Osteoblast (primary cell): ENCODE measurements at regions not wholly inside any gene's neighbourhood (a gene's known extent, or its start where the extent isn't known, plus 50 kb on each side); places are given as distances from the start of the nearest gene placed in this dataset.

ENCODE experiments used
- DNase-seq: peaks from one replicate; pipeline ENCODE4 v3.0.0; 2011; ENCODE audit warnings: low spot score, mixed read lengths; ENCODE audit not compliant: insufficient read length; ENCODE audit errors: missing footprints
- H2AFZ ChIP-seq: 2 replicates; pipeline ENCODE4 v1.6.0; 2011; ENCODE audit warnings: mild to moderate bottlenecking, low read length
- H3K27ac ChIP-seq: 2 replicates; pipeline ENCODE4 v1.5.1; 2011; ENCODE audit warnings: mild to moderate bottlenecking, low read depth, low read length, moderate library complexity
- H3K27me3 ChIP-seq: 2 replicates; pipeline ENCODE4 v1.6.0; 2012; ENCODE audit warnings: mild to moderate bottlenecking, control low read depth, inconsistent platforms, low read length, moderate library complexity; ENCODE audit not compliant: insufficient read depth
- H3K36me3 ChIP-seq: 2 replicates; pipeline ENCODE4 v1.5.1; 2011; ENCODE audit warnings: mild to moderate bottlenecking, low read length, control low read depth, moderate library complexity; ENCODE audit not compliant: insufficient read depth
- H3K4me1 ChIP-seq: 2 replicates; pipeline ENCODE4 v1.5.1; 2011; ENCODE audit warnings: mild to moderate bottlenecking, low read length, control low read depth, moderate library complexity; ENCODE audit not compliant: insufficient read depth
- H3K4me2 ChIP-seq: 2 replicates; pipeline ENCODE4 v1.6.0; 2011; ENCODE audit warnings: mild to moderate bottlenecking, low read length; ENCODE audit not compliant: insufficient read depth
- H3K4me3 ChIP-seq: fragments of 200-600 bp; sonication (generic); 3 replicates; pipeline ENCODE4 v1.5.1; 2012; ENCODE audit warnings: mild to moderate bottlenecking, low read length, inconsistent platforms; ENCODE audit not compliant: insufficient read depth
- H3K79me2 ChIP-seq: 2 replicates; pipeline ENCODE4 v1.6.0; 2012; ENCODE audit warnings: mild to moderate bottlenecking, low read length, control low read depth, inconsistent platforms; ENCODE audit not compliant: insufficient read depth
- H3K9me3 ChIP-seq: 2 replicates; pipeline ENCODE4 v1.5.1; 2011; ENCODE audit warnings: low read depth, low read length, control low read depth
- H4K20me1 ChIP-seq: 2 replicates; pipeline ENCODE4 v1.6.0; 2012; ENCODE audit warnings: mild to moderate bottlenecking, low read length, control low read depth; ENCODE audit not compliant: insufficient read depth
- TF ChIP-seq, protein P1 (sequence below): IDR thresholded peaks from 2 replicates; pipeline ENCODE4 v1.5.1; 2011; ENCODE audit warnings: mild to moderate bottlenecking, low read depth, low read length, moderate library complexity; ENCODE audit errors: extremely low read depth

GRCh38 chr5:153257381-153257780 is 233.1 kb upstream of the GRIA1 start:
- H3K4me1 ChIP-seq = no peaks in the 10 kb centered on the region
- no peak overlapping the region for H3K4me2 ChIP-seq
- H3K9me3 ChIP-seq = no peaks in the 10 kb centered on the region
- no peak overlapping the region for H3K4me3 ChIP-seq
- H2AFZ ChIP-seq = no peak overlapping the region
- no peak overlapping the region for H3K27ac ChIP-seq
- TF ChIP-seq, protein P1, sequence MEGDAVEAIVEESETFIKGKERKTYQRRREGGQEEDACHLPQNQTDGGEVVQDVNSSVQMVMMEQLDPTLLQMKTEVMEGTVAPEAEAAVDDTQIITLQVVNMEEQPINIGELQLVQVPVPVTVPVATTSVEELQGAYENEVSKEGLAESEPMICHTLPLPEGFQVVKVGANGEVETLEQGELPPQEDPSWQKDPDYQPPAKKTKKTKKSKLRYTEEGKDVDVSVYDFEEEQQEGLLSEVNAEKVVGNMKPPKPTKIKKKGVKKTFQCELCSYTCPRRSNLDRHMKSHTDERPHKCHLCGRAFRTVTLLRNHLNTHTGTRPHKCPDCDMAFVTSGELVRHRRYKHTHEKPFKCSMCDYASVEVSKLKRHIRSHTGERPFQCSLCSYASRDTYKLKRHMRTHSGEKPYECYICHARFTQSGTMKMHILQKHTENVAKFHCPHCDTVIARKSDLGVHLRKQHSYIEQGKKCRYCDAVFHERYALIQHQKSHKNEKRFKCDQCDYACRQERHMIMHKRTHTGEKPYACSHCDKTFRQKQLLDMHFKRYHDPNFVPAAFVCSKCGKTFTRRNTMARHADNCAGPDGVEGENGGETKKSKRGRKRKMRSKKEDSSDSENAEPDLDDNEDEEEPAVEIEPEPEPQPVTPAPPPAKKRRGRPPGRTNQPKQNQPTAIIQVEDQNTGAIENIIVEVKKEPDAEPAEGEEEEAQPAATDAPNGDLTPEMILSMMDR = no peak
- no peaks in the 10 kb centered on the region for H4K20me1 ChIP-seq
- no peaks in the 10 kb centered on the region for H3K27me3 ChIP-seq
- H3K79me2 ChIP-seq = no peaks in the 10 kb centered on the region
- no peaks in the 10 kb centered on the region for H3K36me3 ChIP-seq
- no peak for DNase-seq

DNA sequence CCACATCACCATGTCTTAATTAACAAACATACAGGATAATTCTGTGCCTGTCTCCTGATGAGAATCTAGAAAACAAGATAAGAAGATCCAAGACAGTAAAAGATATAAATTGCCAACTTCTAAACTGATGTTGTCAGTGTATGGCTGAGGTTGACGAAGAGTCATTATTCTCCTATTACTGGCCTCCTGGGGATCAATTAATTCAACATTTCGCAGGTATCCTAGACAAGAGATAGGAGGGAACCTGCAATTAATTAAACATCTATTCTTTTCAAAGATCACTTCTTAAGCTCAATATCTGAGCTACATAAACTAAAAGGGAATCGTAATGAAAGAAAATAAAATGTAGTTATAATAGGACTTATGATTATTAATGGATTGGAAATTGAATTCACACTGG is 232.0 kb upstream of the GRIA1 start:
- Histone ChIP-seq H2AFZ (no peak overlapping the region), H3K79me2 (no peaks in the 10 kb centered on the region), H3K36me3 (no peaks in the 10 kb centered on the region), H3K4me3 (no peak overlapping the region), H3K4me1 (no peaks in the 10 kb centered on the region), H4K20me1 (no peaks in the 10 kb centered on the region), H3K27ac (no peak overlapping the region), H3K27me3 (no peaks in the 10 kb centered on the region), H3K9me3 (no peaks in the 10 kb centered on the region), H3K4me2 (no peak overlapping the region)
- TF ChIP-seq, protein P1 = no peak
- DNase-seq = no peak

DNA sequence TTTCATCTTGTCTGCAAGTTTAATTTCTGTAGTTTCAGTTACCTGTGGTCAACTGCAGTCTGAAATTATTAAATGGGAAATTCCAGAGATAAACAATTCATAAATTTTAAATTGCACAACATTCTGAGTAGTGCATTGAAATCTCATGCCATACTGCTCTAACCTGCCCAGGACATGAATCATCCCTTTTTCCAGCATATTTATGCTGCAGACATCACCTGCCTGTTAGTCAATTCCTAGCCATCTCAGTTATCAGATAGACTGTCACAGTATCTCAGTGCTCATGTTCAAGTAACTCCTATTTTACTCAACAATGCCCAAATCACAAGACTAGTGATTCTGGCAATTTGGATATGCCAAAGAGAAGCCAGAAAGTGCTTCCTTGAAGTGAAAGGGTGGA is 223.0 kb upstream of the GRIA1 start:
- H3K4me2 ChIP-seq = no peak overlapping the region
- no peaks in the 10 kb centered on the region for H3K9me3 ChIP-seq
- DNase-seq = no peak
- no peak overlapping the region for H3K27ac ChIP-seq
- no peaks in the 10 kb centered on the region for H4K20me1 ChIP-seq
- H3K4me1 ChIP-seq = no peaks in the 10 kb centered on the region
- H3K36me3 ChIP-seq = no peaks in the 10 kb centered on the region
- no peak overlapping the region for H3K4me3 ChIP-seq
- TF ChIP-seq, protein P1 = no peak
- H3K79me2 ChIP-seq = no peaks in the 10 kb centered on the region
- H3K27me3 ChIP-seq = no peaks in the 10 kb centered on the region
- H2AFZ ChIP-seq = no peak overlapping the region

GRCh38 chr5:153275695-153276094 is 214.8 kb upstream of the GRIA1 start:
- H4K20me1 ChIP-seq = no peaks in the 10 kb centered on the region
- no peaks in the 10 kb centered on the region for H3K27me3 ChIP-seq
- no peak overlapping the region for H3K4me2 ChIP-seq
- no peak for DNase-seq
- H3K9me3 ChIP-seq = no peaks in the 10 kb centered on the region
- H3K4me3 ChIP-seq = no peak overlapping the region
- H2AFZ ChIP-seq = no peak overlapping the region
- no peak overlapping the region for H3K27ac ChIP-seq
- H3K79me2 ChIP-seq = no peaks in the 10 kb centered on the region
- no peaks in the 10 kb centered on the region for H3K36me3 ChIP-seq
- TF ChIP-seq, protein P1 = no peak
- no peaks in the 10 kb centered on the region for H3K4me1 ChIP-seq
